WTC11 (cell line): ENCODE measurements at regions not wholly inside any gene's neighbourhood (a gene's known extent, or its start where the extent isn't known, plus 50 kb on each side); places are given as distances from the start of the nearest gene placed in this dataset.

Experiments used
- ATAC-seq: fragments of 200-7000 bp; cut with Tn5 transposase; 2 replicates; pipeline ENCODE4 v1.10.0; 2021; ENCODE audit warnings: mild to moderate bottlenecking, moderate library complexity
- CTCF ChIA-PET: fragments of 300-600 bp; sonication (Branson Sonifier 250); formaldehyde crosslinking; loops from one replicate; lab custom pipeline; 2021; ENCODE audit warnings: antibody characterized with exemption; lab: Charles Lee
- POLR2A ChIA-PET: fragments of 350-600 bp; sonication (Branson Sonifier 250); formaldehyde crosslinking; loops from one replicate; lab custom pipeline; 2021; ENCODE audit warnings: antibody characterized with exemption; lab: Charles Lee
- DNase-seq: peaks from one replicate; pipeline ENCODE4 v3.0.0; 2021; ENCODE audit warnings: low spot score
- H3K27ac Mint-ChIP-seq: 2 replicates; pipeline ENCODE4 v1.8.0; 2021; ENCODE audit warnings: mixed read lengths
- H3K27me3 Mint-ChIP-seq: 2 replicates; pipeline ENCODE4 v1.8.0; 2021; ENCODE audit warnings: low read depth, mild to moderate bottlenecking, moderate library complexity, mixed read lengths
- H3K36me3 Mint-ChIP-seq: 2 replicates; pipeline ENCODE4 v1.8.0; 2021; ENCODE audit warnings: mixed read lengths
- H3K4me1 Mint-ChIP-seq: 2 replicates; pipeline ENCODE4 v1.8.0; 2022; ENCODE audit warnings: mixed read lengths
- H3K4me3 Mint-ChIP-seq: 2 replicates; pipeline ENCODE4 v1.8.0; 2021; ENCODE audit warnings: mild to moderate bottlenecking, moderate library complexity, mixed read lengths
- H3K9me3 Mint-ChIP-seq: 2 replicates; pipeline ENCODE4 v1.8.0; 2021; ENCODE audit warnings: mixed read lengths
- GABPB1 ChIP-seq: sonication (generic); formaldehyde crosslinking; IDR thresholded peaks from 2 replicates; pipeline ENCODE4 v1.8.1; 2023; ENCODE audit warnings: mild to moderate bottlenecking, missing genetic modification reagents
- HMGA2 ChIP-seq: fragments of 250-450 bp; sonication (Bioruptor Pico); IDR thresholded peaks from 2 replicates; pipeline ENCODE4 v1.4.0; 2021; ENCODE audit warnings: mild to moderate bottlenecking, moderate library complexity
- JAZF1 ChIP-seq: fragments of 250-450 bp; sonication (Bioruptor Pico); IDR thresholded peaks from 2 replicates; pipeline ENCODE4 v1.9.0; 2021; ENCODE audit warnings: moderate library complexity, mild to moderate bottlenecking, inconsistent platforms
- KAT7 ChIP-seq: sonication (generic); formaldehyde crosslinking; IDR thresholded peaks from 2 replicates; pipeline ENCODE4 v1.8.1; 2023; ENCODE audit warnings: missing genetic modification reagents, mild to moderate bottlenecking, borderline replicate concordance
- SOX15 ChIP-seq: fragments of 250-450 bp; sonication (Bioruptor Pico); IDR thresholded peaks from 2 replicates; pipeline ENCODE4 v1.9.0; 2021; ENCODE audit warnings: mild to moderate bottlenecking
- TEAD4 ChIP-seq: sonication (generic); formaldehyde crosslinking; IDR thresholded peaks from 2 replicates; pipeline ENCODE4 v1.8.0; 2022; ENCODE audit warnings: mild to moderate bottlenecking, missing genetic modification reagents
- TP53 ChIP-seq: sonication (generic); formaldehyde crosslinking; IDR thresholded peaks from 2 replicates; pipeline ENCODE4 v1.8.1; 2023; ENCODE audit warnings: mild to moderate bottlenecking, missing genetic modification reagents
- ZBTB21 ChIP-seq: sonication (generic); formaldehyde crosslinking; IDR thresholded peaks from 2 replicates; pipeline ENCODE4 v1.8.1; 2023; ENCODE audit warnings: mild to moderate bottlenecking, missing genetic modification reagents, borderline replicate concordance
- ZNF263 ChIP-seq: sonication (generic); formaldehyde crosslinking; IDR thresholded peaks from 2 replicates; pipeline ENCODE4 v1.8.1; 2022; ENCODE audit warnings: low read depth, mild to moderate bottlenecking, moderate library complexity, missing genetic modification reagents
- ZNF396 ChIP-seq: fragments of 250-450 bp; sonication (Bioruptor Pico); IDR thresholded peaks from 2 replicates; pipeline ENCODE4 v1.8.0; 2021; ENCODE audit warnings: mild to moderate bottlenecking, moderate library complexity, borderline replicate concordance
- ZNF671 ChIP-seq: fragments of 250-450 bp; sonication (Bioruptor Pico); IDR thresholded peaks from 2 replicates; pipeline ENCODE4 v1.8.0; 2021; ENCODE audit warnings: mild to moderate bottlenecking
- TF ChIP-seq, protein P1 (sequence below): fragments of 250-450 bp; sonication (Bioruptor Pico); conservative IDR thresholded peaks from 2 replicates; pipeline ENCODE4 v1.9.0; 2021; ENCODE audit warnings: mild to moderate bottlenecking
- TF ChIP-seq, protein P2 (sequence below): sonication (generic); formaldehyde crosslinking; IDR thresholded peaks from 2 replicates; pipeline ENCODE4 v1.8.1; 2023; ENCODE audit warnings: mild to moderate bottlenecking, missing genetic modification reagents, moderate library complexity
- TF ChIP-seq, protein P3 (sequence below): fragments of 250-450 bp; sonication (Bioruptor Pico); IDR thresholded peaks from 2 replicates; pipeline ENCODE4 v2.1.2; 2022; ENCODE audit warnings: mild to moderate bottlenecking, moderate library complexity
- TF ChIP-seq, protein P4 (sequence below): sonication (generic); formaldehyde crosslinking; IDR thresholded peaks from 2 replicates; pipeline ENCODE4 v1.8.1; 2023; ENCODE audit warnings: mild to moderate bottlenecking, moderate library complexity, missing genetic modification reagents
- TF ChIP-seq, protein P5 (sequence below): sonication (generic); formaldehyde crosslinking; IDR thresholded peaks from 2 replicates; pipeline ENCODE4 v1.8.1; 2023; ENCODE audit warnings: mild to moderate bottlenecking, missing genetic modification reagents, borderline replicate concordance
- TF ChIP-seq, protein P6 (sequence below): sonication (generic); formaldehyde crosslinking; IDR thresholded peaks from 2 replicates; pipeline ENCODE4 v1.8.1; 2022; ENCODE audit warnings: low read depth, mild to moderate bottlenecking, moderate library complexity, missing genetic modification reagents, borderline replicate concordance
- TF ChIP-seq, protein P7 (sequence below): sonication (generic); formaldehyde crosslinking; IDR thresholded peaks from 2 replicates; pipeline ENCODE4 v1.8.0; 2022; ENCODE audit warnings: mild to moderate bottlenecking, missing genetic modification reagents
- TF ChIP-seq, protein P8 (sequence below): sonication (generic); formaldehyde crosslinking; IDR thresholded peaks from 2 replicates; pipeline ENCODE4 v1.8.1; 2022; ENCODE audit warnings: low read depth, missing genetic modification reagents, borderline replicate concordance

DNA sequence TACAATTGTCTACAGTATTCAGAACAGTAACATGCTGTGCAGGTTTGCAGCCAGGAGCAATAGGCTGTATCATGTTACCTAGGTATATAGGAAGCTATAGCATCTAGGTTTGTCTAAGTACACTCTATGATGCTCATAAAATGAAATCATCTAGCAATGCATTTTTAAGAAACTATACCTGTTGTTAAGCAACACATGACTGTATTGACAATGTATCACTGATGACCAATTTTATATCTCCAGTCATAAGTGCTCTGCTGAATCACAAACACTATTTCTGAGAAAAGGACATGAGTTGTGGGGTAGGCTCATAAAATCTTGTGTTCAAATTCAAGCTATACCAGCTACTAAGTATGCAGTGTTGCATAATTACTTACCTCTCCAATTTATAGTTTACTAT lies 501.3 kb downstream of the CD109 start:
- peaks cover 4% of the 10 kb centered on the region for H3K9me3 Mint-ChIP-seq
- no peaks in the 10 kb centered on the region for H3K27me3 Mint-ChIP-seq
- no peak for DNase-seq
- CTCF ChIA-PET: interaction anchor here (1.0 kb wide), 1 partner anchor 106 kb away, joined by 3 read pairs; no protein-coding TSS in a partner anchor
- POLR2A ChIA-PET: no interaction called here
- no peak overlapping the region for H3K4me3 Mint-ChIP-seq
- TF ChIP-seq GABPB1 (no peak), KAT7 (no peak), ZBTB21 (CRISPR knock-in tag) (no peak), ZNF263 (CRISPR knock-in tag) (no peak), ZNF671 (CRISPR knock-in tag) (no peak)
- TF ChIP-seq, protein P1, sequence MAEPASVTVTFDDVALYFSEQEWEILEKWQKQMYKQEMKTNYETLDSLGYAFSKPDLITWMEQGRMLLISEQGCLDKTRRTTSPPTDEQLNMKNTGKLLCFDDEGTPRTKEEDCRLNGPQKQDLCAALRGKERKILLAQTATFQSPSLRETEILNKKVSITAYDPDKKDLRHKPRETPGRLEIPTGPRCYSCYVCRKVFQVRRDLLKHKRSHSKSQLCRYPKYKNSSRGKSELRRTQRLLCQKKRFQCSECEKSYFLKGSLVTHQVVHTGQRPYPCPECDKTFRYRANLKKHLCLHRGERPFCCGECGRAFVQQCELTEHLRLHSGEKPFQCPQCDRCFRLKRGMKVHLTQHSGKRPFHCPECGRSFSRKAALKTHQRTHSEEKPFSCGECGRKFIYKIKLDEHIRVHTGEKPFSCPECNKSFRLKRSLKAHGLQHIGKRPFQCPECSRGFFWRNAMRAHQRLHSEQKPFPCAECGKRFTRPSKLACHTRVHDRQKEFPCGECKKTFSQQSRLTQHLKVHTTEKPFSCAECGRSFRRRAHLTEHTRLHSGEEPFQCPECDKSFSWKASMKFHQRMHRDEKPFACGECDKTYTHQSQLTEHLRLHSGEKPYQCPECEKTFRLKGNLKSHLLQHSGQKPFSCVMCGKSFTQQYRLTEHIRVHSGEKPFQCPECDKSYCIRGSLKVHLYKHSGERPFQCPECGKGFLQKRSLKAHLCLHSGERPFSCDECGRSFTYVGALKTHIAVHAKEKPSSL (CRISPR knock-in tag): no peak
- TF ChIP-seq, protein P2, sequence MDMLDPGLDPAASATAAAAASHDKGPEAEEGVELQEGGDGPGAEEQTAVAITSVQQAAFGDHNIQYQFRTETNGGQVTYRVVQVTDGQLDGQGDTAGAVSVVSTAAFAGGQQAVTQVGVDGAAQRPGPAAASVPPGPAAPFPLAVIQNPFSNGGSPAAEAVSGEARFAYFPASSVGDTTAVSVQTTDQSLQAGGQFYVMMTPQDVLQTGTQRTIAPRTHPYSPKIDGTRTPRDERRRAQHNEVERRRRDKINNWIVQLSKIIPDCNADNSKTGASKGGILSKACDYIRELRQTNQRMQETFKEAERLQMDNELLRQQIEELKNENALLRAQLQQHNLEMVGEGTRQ (CRISPR knock-in tag): no peak
- TF ChIP-seq, protein P3, sequence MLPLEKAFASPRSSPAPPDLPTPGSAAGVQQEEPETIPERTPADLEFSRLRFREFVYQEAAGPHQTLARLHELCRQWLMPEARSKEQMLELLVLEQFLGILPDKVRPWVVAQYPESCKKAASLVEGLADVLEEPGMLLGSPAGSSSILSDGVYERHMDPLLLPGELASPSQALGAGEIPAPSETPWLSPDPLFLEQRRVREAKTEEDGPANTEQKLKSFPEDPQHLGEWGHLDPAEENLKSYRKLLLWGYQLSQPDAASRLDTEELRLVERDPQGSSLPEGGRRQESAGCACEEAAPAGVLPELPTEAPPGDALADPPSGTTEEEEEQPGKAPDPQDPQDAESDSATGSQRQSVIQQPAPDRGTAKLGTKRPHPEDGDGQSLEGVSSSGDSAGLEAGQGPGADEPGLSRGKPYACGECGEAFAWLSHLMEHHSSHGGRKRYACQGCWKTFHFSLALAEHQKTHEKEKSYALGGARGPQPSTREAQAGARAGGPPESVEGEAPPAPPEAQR (CRISPR knock-in tag): no peak
- TF ChIP-seq, protein P4, sequence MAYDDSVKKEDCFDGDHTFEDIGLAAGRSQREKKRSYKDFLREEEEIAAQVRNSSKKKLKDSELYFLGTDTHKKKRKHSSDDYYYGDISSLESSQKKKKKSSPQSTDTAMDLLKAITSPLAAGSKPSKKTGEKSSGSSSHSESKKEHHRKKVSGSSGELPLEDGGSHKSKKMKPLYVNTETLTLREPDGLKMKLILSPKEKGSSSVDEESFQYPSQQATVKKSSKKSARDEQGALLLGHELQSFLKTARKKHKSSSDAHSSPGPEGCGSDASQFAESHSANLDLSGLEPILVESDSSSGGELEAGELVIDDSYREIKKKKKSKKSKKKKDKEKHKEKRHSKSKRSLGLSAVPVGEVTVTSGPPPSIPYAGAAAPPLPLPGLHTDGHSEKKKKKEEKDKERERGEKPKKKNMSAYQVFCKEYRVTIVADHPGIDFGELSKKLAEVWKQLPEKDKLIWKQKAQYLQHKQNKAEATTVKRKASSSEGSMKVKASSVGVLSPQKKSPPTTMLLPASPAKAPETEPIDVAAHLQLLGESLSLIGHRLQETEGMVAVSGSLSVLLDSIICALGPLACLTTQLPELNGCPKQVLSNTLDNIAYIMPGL (CRISPR knock-in tag): no peak
- TF ChIP-seq, all 79 proteins: peak for 0
- Mint-ChIP-seq H3K36me3 (no peaks in the 10 kb centered on the region), H3K27ac (no peak overlapping the region), H3K4me1 (peaks cover 8% of the 10 kb centered on the region)
- no peak for ATAC-seq

DNA sequence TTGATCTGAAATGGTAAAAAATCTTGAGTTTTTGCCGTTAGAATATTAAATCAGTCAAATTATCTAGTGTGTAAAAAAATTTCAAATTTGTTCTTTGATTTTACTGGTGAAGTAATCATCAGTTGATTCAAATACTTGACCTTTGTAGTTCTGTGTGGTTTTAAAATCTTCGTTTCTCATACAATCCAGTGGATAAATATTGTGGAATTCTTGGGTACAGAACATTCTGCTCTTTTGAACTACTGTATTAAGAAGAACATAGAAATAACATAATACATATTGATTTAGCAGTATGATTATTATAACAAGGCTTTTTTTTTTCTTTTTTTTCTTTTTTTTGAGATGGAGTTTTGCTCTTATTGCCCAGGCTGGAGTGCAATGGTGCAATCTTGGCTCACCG lies 491.8 kb downstream of the CD109 start:
- DNase-seq (no peak), ATAC-seq (no peak)
- Mint-ChIP-seq H3K36me3 (peaks cover 2% of the 10 kb centered on the region; the same call in 1 of the 2 replicates), H3K27ac (no peak overlapping the region), H3K4me3 (no peak overlapping the region), H3K27me3 (no peaks in the 10 kb centered on the region), H3K9me3 (peaks cover 14% of the 10 kb centered on the region), H3K4me1 (no peaks in the 10 kb centered on the region)
- ChIA-PET POLR2A (no interaction called here), CTCF (no interaction called here)
- no peak for TF ChIP-seq ZBTB21 (CRISPR knock-in tag)
- TF ChIP-seq TP53 (CRISPR knock-in tag): no peak
- no peak for TF ChIP-seq HMGA2
- no peak for TF ChIP-seq TEAD4 (CRISPR knock-in tag)
- TF ChIP-seq, protein P5, sequence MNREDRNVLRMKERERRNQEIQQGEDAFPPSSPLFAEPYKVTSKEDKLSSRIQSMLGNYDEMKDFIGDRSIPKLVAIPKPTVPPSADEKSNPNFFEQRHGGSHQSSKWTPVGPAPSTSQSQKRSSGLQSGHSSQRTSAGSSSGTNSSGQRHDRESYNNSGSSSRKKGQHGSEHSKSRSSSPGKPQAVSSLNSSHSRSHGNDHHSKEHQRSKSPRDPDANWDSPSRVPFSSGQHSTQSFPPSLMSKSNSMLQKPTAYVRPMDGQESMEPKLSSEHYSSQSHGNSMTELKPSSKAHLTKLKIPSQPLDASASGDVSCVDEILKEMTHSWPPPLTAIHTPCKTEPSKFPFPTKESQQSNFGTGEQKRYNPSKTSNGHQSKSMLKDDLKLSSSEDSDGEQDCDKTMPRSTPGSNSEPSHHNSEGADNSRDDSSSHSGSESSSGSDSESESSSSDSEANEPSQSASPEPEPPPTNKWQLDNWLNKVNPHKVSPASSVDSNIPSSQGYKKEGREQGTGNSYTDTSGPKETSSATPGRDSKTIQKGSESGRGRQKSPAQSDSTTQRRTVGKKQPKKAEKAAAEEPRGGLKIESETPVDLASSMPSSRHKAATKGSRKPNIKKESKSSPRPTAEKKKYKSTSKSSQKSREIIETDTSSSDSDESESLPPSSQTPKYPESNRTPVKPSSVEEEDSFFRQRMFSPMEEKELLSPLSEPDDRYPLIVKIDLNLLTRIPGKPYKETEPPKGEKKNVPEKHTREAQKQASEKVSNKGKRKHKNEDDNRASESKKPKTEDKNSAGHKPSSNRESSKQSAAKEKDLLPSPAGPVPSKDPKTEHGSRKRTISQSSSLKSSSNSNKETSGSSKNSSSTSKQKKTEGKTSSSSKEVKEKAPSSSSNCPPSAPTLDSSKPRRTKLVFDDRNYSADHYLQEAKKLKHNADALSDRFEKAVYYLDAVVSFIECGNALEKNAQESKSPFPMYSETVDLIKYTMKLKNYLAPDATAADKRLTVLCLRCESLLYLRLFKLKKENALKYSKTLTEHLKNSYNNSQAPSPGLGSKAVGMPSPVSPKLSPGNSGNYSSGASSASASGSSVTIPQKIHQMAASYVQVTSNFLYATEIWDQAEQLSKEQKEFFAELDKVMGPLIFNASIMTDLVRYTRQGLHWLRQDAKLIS (CRISPR knock-in tag): no peak
- TF ChIP-seq SOX15 (CRISPR knock-in tag): no peak
- TF ChIP-seq ZNF396 (CRISPR knock-in tag): no peak
- TF ChIP-seq, protein P6, sequence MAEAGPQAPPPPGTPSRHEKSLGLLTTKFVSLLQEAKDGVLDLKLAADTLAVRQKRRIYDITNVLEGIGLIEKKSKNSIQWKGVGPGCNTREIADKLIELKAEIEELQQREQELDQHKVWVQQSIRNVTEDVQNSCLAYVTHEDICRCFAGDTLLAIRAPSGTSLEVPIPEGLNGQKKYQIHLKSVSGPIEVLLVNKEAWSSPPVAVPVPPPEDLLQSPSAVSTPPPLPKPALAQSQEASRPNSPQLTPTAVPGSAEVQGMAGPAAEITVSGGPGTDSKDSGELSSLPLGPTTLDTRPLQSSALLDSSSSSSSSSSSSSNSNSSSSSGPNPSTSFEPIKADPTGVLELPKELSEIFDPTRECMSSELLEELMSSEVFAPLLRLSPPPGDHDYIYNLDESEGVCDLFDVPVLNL (CRISPR knock-in tag): no peak
- TF ChIP-seq JAZF1 (CRISPR knock-in tag): no peak
- TF ChIP-seq, protein P7, sequence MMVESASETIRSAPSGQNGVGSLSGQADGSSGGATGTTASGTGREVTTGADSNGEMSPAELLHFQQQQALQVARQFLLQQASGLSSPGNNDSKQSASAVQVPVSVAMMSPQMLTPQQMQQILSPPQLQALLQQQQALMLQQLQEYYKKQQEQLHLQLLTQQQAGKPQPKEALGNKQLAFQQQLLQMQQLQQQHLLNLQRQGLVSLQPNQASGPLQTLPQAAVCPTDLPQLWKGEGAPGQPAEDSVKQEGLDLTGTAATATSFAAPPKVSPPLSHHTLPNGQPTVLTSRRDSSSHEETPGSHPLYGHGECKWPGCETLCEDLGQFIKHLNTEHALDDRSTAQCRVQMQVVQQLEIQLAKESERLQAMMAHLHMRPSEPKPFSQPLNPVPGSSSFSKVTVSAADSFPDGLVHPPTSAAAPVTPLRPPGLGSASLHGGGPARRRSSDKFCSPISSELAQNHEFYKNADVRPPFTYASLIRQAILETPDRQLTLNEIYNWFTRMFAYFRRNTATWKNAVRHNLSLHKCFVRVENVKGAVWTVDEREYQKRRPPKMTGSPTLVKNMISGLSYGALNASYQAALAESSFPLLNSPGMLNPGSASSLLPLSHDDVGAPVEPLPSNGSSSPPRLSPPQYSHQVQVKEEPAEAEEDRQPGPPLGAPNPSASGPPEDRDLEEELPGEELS (CRISPR knock-in tag): no peak
- TF ChIP-seq, protein P8, sequence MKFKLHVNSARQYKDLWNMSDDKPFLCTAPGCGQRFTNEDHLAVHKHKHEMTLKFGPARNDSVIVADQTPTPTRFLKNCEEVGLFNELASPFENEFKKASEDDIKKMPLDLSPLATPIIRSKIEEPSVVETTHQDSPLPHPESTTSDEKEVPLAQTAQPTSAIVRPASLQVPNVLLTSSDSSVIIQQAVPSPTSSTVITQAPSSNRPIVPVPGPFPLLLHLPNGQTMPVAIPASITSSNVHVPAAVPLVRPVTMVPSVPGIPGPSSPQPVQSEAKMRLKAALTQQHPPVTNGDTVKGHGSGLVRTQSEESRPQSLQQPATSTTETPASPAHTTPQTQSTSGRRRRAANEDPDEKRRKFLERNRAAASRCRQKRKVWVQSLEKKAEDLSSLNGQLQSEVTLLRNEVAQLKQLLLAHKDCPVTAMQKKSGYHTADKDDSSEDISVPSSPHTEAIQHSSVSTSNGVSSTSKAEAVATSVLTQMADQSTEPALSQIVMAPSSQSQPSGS (CRISPR knock-in tag): no peak
